Central memory CD8-positive, alpha-beta T cell (primary cell): ENCODE measurements at regions not wholly inside any gene's neighbourhood (a gene's known extent, or its start where the extent isn't known, plus 50 kb on each side); places are given as distances from the start of the nearest gene placed in this dataset.

Source experiments
- ATAC-seq: fragments of 150-1000 bp; cut with Tn5 transposase; replicated peaks from 2 replicates; pipeline ENCODE4 v1.10.0; 2022; ENCODE audit warnings: mild to moderate bottlenecking, moderate FRiP score, moderate number of reproducible peaks; ENCODE audit not compliant: poor library complexity, severe bottlenecking; ENCODE audit errors: extremely low read depth
- DNase-seq, 2 donors: peaks; one replicate each; pipeline ENCODE4 v3.0.0; 2021; ENCODE audit warnings: low spot score in 2 of 2
- H3K27ac Mint-ChIP-seq: one replicate; pipeline ENCODE4 v1.8.0; 2022; ENCODE audit warnings: low read depth, mild to moderate bottlenecking, moderate library complexity, mixed read lengths
- H3K27me3 Mint-ChIP-seq: one replicate; pipeline ENCODE4 v1.8.0; 2022; ENCODE audit warnings: mixed read lengths
- H3K36me3 Mint-ChIP-seq: one replicate; pipeline ENCODE4 v1.8.0; 2022; ENCODE audit warnings: mild to moderate bottlenecking, moderate library complexity, mixed read lengths; ENCODE audit not compliant: insufficient read depth
- H3K4me1 Mint-ChIP-seq: one replicate; pipeline ENCODE4 v1.8.0; 2022; ENCODE audit warnings: mixed read lengths
- H3K4me3 Mint-ChIP-seq: one replicate; pipeline ENCODE4 v1.8.0; 2022; ENCODE audit warnings: mild to moderate bottlenecking, moderate library complexity, mixed read lengths
- H3K9me3 Mint-ChIP-seq: one replicate; pipeline ENCODE4 v1.8.0; 2022; ENCODE audit warnings: mixed read lengths

DNA sequence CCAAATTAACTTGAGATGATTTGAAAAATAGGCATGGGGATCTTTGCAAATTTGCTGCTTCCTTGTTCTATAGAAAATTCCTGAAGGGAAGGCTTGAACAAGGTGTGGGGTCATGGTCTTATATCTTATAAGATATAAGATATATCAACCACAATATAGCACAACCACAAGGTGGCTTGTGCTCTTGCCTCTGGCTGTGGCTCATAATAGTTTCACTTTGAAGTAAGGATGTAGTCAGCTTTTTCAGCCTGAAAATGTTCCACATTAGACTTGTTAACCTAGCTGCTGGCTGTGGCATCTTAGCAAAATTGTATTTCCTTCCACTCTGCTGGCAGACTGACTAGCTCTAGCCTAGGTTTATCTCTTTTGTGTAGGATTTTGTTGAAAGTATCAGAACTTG is 169.7 kb downstream of the KLF5 start:
- DNase-seq = no peak
- ATAC-seq = peak; percentile 44
- no peaks in the 10 kb centered on the region for H3K4me1 Mint-ChIP-seq
- no peaks in the 10 kb centered on the region for H3K9me3 Mint-ChIP-seq
- H3K4me3 Mint-ChIP-seq = no peak overlapping the region
- H3K27ac Mint-ChIP-seq = no peak overlapping the region
- no peaks in the 10 kb centered on the region for H3K36me3 Mint-ChIP-seq
- no peaks in the 10 kb centered on the region for H3K27me3 Mint-ChIP-seq

DNA sequence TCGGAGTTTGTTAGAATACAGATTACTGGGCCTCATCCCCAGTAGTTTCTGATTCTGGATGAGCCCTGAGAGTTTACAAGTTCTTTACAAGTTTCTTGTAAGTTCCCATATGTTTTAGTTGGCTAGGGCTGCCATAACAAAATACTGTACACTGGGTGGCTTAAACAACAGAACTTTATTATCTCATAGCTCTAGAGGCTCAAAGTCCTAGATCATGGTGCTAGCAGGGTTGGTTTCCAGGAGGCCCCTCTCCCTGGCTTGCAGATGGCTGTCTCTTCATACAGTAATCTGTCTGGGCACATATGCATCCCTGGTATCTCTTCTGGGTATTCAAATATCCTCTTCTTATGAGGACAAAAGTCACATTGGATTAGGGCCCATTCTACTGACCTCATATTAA is 167.2 kb downstream of the KLF5 start:
- H3K36me3 Mint-ChIP-seq = no peaks in the 10 kb centered on the region
- H3K27ac Mint-ChIP-seq = no peak overlapping the region
- no peak overlapping the region for H3K4me3 Mint-ChIP-seq
- peaks cover 6% of the 10 kb centered on the region for H3K4me1 Mint-ChIP-seq
- ATAC-seq (no peak), DNase-seq (no peak)
- no peaks in the 10 kb centered on the region for H3K27me3 Mint-ChIP-seq
- H3K9me3 Mint-ChIP-seq = no peaks in the 10 kb centered on the region

DNA sequence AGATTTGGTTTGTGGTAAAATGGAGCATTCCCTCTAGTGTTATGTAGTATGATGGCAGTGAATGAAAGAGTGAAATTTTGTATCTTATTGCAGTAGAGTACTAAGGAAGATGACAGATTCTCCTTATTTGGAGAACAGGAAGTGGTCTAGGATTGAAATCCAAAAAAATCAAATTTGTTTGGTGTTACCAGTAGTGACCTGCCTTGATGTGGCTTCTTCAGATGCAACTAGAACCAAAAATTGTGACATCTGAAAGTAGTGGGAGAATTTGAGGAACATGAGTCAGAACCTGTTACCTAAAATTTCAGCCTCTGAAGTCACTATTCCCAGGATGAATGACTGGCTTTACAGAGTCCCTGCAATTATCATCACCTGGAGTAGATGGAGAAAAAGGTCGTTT is 165.9 kb downstream of the KLF5 start:
- no peaks in the 10 kb centered on the region for H3K9me3 Mint-ChIP-seq
- peaks cover 9% of the 10 kb centered on the region for H3K27me3 Mint-ChIP-seq
- DNase-seq = no peak
- no peak overlapping the region for H3K4me3 Mint-ChIP-seq
- no peak for ATAC-seq
- H3K36me3 Mint-ChIP-seq = no peaks in the 10 kb centered on the region
- H3K4me1 Mint-ChIP-seq = peaks cover 6% of the 10 kb centered on the region
- H3K27ac Mint-ChIP-seq = no peak overlapping the region

DNA sequence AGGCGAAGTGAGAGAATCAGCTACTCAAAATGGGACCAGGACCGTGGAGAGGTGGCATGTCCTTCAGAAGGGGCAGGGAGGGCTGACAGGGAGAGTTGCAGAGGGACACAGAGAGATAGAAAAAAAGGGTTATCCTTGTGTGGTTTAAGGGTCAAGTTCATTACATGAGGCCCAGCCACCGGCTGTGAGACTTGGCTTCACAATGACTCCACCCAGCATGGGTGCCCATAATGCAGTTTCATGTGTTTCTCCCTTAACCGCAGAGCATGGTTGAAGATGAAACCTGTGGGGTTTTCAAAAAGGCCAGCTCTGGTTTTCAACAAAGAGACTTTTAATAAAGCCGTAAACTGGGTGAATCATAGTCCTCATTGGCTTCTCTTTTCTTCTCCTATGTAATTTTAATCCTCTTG is 164.6 kb downstream of the KLF5 start:
- no peak for ATAC-seq
- Mint-ChIP-seq H3K36me3 (no peaks in the 10 kb centered on the region), H3K27ac (no peak overlapping the region), H3K9me3 (no peaks in the 10 kb centered on the region), H3K4me3 (no peak overlapping the region), H3K27me3 (peaks cover 10% of the 10 kb centered on the region), H3K4me1 (peaks cover 6% of the 10 kb centered on the region)
- DNase-seq = no peak

DNA sequence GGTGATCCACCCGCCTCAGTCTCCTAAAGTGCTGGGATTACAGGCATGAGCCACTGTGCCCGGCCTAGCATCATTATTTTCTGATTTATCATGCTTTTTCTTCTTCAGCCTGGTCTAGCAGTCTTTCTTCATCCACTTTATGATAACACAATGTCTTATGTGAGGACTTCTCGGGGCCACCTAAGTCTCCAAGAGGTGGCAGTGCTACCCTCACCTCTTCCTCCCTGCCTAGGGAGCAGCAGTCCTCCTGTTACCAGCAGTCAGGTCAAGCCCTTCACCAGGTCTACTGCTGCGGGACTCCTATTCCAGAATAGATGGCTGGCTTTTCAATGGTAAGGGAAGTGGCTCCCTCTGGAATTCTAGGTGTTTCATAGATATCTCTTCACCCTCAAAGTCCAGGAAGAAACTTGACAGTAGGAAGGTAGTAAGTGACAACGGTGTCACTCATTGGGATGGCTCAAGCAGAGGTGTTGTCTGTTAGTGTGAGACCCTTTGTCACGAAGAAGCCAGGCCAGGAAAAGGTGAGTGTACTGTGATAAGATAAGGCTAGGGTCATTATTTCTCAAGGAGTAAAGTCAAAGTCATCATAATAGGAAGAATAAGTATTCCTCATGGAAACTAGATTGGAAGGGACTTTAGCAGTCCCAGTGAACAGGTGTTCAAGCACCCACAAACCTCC is 164.0 kb downstream of the KLF5 start:
- H3K4me1 Mint-ChIP-seq = peaks cover 6% of the 10 kb centered on the region
- no peak for ATAC-seq
- peaks cover 17% of the 10 kb centered on the region for H3K27me3 Mint-ChIP-seq
- peaks cover 2% of the 10 kb centered on the region for H3K36me3 Mint-ChIP-seq
- H3K27ac Mint-ChIP-seq = no peak overlapping the region
- H3K9me3 Mint-ChIP-seq = no peaks in the 10 kb centered on the region
- no peak for DNase-seq
- H3K4me3 Mint-ChIP-seq = no peak overlapping the region

DNA sequence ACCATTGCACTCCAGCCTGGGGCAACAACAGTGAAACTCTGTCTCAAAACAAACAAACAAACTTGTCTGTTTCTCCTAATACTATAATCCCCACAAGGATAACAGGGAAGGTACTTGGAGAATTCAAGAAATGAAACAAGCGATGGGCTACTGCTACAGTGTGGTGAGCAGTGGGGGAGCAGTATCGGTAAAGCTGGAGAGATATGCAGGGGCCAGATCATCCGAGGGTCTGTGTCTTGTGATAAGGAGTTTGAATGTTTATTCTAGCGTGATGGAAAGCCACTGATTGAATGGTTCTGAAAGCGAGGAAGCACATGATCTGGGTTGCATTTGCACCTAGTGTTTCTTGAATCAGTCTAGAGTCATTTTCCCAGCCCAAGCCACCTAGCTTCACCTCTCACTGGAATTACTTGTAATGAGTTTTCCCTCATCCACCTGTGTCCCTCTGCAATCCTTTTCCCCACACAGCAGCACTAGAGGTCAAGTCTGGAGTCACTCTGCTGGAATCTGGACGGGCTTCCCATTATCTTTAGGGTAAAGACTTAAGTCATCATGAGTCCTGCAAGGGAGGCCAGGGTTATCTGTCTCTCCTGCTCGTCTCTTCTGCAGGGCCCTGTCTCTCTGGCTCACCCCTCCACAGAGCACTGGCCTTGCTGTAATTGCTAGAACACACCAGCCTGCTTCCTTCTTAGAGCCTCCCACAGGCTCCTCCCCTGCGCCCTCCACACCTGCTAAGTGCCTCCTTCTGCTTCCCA is 162.3 kb downstream of the KLF5 start:
- Mint-ChIP-seq H3K4me1 (peaks cover 6% of the 10 kb centered on the region), H3K27me3 (peaks cover 17% of the 10 kb centered on the region), H3K36me3 (peaks cover 2% of the 10 kb centered on the region), H3K9me3 (no peaks in the 10 kb centered on the region), H3K27ac (no peak overlapping the region), H3K4me3 (no peak overlapping the region)
- DNase-seq (no peak), ATAC-seq (no peak)

DNA sequence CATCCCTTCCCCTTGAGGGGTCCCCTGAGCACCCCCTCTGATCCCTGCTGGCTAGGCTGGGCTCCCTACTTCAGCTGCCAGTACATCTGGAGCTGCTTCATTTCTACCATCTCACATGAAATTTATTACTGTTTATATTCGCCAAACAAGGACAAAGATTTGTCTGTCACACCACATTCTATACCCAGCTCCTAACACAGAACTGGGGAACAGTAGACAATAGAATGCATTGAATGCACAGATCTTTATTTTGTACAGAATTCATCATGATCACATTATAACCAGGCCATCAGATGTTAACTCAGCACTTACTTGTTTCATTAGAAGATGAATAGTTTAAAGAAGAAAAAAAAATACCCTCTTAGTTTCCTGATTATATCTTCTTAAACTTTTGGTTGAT is 159.4 kb downstream of the KLF5 start:
- H3K9me3 Mint-ChIP-seq = no peaks in the 10 kb centered on the region

DNA sequence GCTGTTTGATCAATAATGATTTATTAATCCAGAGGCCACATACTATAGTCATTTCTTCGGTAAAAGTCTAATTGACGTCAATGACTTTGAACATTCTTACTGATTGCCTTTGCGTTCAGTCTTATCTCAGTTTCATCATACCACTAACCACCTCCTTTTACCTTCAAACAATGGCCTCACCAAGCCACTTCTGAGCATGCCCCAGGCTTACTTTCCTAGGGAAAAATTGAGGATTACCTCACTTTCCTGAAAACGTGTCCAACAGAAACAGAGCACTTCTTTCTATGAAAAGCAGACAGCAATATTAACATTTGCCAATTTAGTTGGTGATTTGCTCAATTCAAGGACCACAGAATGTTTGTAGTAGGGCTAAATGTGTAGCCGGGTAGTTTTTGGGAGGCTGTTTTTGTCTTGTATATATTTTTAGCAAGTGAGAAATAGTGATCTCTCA is 157.6 kb downstream of the KLF5 start:
- no peak overlapping the region for H3K4me3 Mint-ChIP-seq

More for the DNA sequence above, 159.4 kb downstream of the KLF5 start:
- Mint-ChIP-seq H3K27ac (peak overlapping the region; percentile 10), H3K4me3 (no peak overlapping the region), H3K4me1 (peaks cover 5% of the 10 kb centered on the region), H3K27me3 (peaks cover 31% of the 10 kb centered on the region), H3K36me3 (peaks cover 2% of the 10 kb centered on the region)
- ATAC-seq = no peak
- DNase-seq = no peak

DNA sequence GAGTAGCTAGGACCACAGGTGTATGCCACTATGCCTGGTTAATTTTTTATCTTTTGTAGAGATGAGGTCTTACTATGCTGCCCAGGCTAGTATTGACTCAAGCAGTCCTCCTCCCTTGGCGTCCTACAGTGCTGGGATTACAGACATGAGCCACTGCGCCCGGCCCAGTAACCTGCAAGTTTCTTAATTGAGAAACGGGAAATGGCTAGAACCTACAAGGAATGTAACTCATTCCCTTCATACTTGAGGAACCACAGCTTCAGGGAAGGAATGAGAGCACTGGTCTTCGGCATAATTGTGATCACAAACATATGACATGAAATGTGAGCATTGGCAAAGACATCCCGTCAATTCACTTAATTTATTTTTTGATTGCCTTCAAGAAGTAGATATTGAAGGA is 157.0 kb downstream of the KLF5 start:
- ATAC-seq (no peak), DNase-seq (no peak)
- no peak overlapping the region for H3K27ac Mint-ChIP-seq
- H3K27me3 Mint-ChIP-seq = peaks cover 46% of the 10 kb centered on the region
- H3K4me3 Mint-ChIP-seq = no peak overlapping the region
- peaks cover 2% of the 10 kb centered on the region for H3K36me3 Mint-ChIP-seq
- H3K9me3 Mint-ChIP-seq = no peaks in the 10 kb centered on the region
- peaks cover 5% of the 10 kb centered on the region for H3K4me1 Mint-ChIP-seq

More for the DNA sequence above, 157.6 kb downstream of the KLF5 start:
- DNase-seq (no peak), ATAC-seq (no peak)
- peaks cover 40% of the 10 kb centered on the region for H3K27me3 Mint-ChIP-seq
- H3K36me3 Mint-ChIP-seq = peaks cover 2% of the 10 kb centered on the region
- H3K4me1 Mint-ChIP-seq = peaks cover 5% of the 10 kb centered on the region
- no peaks in the 10 kb centered on the region for H3K9me3 Mint-ChIP-seq
- H3K27ac Mint-ChIP-seq = no peak overlapping the region

DNA sequence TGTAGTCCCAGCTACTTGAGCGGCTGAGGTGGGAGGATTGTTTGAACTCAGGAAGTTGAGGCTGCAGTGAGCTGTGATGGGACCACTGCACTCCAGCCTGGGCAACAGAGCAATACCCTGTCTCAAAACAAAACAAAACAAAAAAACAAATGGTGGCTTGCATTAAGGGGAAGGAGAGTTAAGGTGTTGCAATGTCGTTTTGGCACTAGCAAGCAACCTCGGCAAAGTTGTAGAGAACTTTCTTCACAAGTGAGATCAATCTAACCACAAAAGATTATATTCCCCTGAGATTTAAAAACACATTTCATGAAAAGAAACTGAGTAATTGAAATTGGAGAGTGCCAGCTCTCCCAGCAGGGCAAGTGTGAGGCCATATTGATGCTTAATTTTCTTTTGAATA is 153.7 kb downstream of the KLF5 start:
- peaks cover 37% of the 10 kb centered on the region for H3K27me3 Mint-ChIP-seq
- DNase-seq = no peak
- no peak overlapping the region for H3K27ac Mint-ChIP-seq
- peaks cover 5% of the 10 kb centered on the region for H3K4me1 Mint-ChIP-seq
- ATAC-seq = no peak
- H3K36me3 Mint-ChIP-seq = no peaks in the 10 kb centered on the region
- H3K4me3 Mint-ChIP-seq = no peak overlapping the region
- H3K9me3 Mint-ChIP-seq = no peaks in the 10 kb centered on the region

DNA sequence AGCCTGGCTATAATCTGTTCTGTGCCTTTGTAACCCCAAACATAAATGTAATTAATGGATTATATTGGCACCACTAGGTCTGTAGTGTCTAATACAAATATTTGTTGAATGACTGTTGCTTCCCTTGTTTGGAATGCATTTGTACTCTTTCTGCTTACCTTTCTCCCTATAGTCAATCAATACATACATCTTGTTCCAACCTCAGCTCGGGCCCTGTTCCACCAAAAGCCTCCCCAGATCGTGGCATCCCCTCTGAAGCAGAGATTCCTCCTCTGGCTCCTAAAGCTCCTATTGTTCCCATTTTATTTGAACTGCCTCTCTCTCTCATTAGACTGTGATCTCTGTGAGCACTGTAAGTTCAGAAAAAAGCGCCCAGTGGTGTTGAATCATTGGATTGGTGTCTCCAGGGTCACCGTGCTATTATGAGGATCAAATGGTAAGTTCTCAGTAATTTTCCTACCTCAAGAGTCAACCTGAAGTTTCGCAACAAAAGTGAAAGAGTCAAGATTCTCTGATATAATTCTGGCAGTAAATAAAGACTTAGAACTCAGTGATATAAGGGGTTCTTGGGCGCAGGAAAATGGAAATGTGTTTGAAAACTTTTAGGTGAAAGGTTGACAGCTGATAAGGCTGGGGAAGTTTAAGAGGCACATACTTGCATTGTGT is 151.5 kb downstream of the KLF5 start:
- no peak overlapping the region for H3K4me3 Mint-ChIP-seq
- DNase-seq (no peak), ATAC-seq (no peak)
- no peaks in the 10 kb centered on the region for H3K9me3 Mint-ChIP-seq
- H3K4me1 Mint-ChIP-seq = peaks cover 5% of the 10 kb centered on the region
- no peak overlapping the region for H3K27ac Mint-ChIP-seq
- peaks cover 47% of the 10 kb centered on the region for H3K27me3 Mint-ChIP-seq
- no peaks in the 10 kb centered on the region for H3K36me3 Mint-ChIP-seq

DNA sequence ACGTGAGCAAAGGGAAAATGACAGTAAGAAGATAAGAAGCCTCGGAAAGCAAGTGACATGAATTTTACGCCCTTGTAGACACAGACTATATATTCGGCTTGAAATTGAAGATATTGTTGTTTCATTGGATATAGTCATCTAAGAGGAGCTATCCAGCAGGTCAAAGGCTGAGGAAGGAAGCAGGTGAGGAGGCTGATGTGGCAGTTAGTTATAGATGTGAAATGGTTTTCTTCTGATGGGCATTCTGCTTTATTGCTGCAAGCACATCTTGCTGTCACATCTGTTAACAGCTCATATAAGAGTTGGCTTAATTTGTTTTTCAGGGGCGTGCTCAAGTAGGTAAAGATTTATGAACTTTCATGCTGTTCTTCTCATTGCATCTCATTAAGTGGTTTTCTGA is 146.1 kb downstream of the KLF5 start:
- DNase-seq (no peak), ATAC-seq (no peak)
- Mint-ChIP-seq H3K27me3 (peaks cover 40% of the 10 kb centered on the region), H3K9me3 (peaks cover 4% of the 10 kb centered on the region), H3K4me3 (no peak overlapping the region), H3K27ac (no peak overlapping the region), H3K4me1 (no peaks in the 10 kb centered on the region), H3K36me3 (no peaks in the 10 kb centered on the region)

DNA sequence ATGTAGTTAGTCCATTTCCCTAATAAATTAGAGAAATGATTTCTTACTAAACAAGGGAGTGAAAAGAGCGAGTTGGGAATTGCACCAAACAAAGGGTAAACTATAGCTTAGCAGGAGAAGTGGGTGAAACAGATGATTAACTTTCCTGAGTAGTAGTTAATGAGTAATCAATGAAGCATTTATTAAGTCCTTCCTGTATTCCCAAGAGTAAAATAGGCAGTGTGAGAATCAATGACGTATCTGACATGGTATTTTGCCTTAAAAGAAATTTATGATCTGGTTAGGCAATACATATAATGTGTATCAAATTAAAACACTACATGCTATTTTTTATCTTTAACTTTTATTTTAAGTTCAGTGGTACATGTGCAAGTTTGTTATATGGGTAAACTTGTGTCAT is 142.8 kb downstream of the KLF5 start:
- peaks cover 4% of the 10 kb centered on the region for H3K9me3 Mint-ChIP-seq
- no peak overlapping the region for H3K4me3 Mint-ChIP-seq
- H3K27ac Mint-ChIP-seq = no peak overlapping the region
- DNase-seq (no peak), ATAC-seq (no peak)
- H3K4me1 Mint-ChIP-seq = no peaks in the 10 kb centered on the region
- no peaks in the 10 kb centered on the region for H3K36me3 Mint-ChIP-seq
- peaks cover 32% of the 10 kb centered on the region for H3K27me3 Mint-ChIP-seq
